ENCODE measurements at regions not wholly inside any gene's neighbourhood (a gene's known extent, or its start where the extent isn't known, plus 50 kb on each side); places are given as distances from the start of the nearest gene placed in this dataset.

GRCh38 chr7:25965405-25966123 is 186.4 kb upstream of the NFE2L3 start:
- DNase-seq (ENCODE audit: low read depth) = no peak
- H3K4me3 ChIP-seq (ENCODE audit: low read length) = no peak overlapping the region
- no peak for TF ChIP-seq CTCF (conservative IDR thresholded peaks at IDR 0.05; ENCODE audit: low read length)

- no peak for DNase-seq (ENCODE audit: low read depth)
- H3K4me3 ChIP-seq (ENCODE audit: low read length) = no peak overlapping the region
- no peak for TF ChIP-seq CTCF (conservative IDR thresholded peaks at IDR 0.05; ENCODE audit: low read length)
Measured at GRCh38 chr7:25966469-25966868, 185.5 kb upstream of the NFE2L3 start.

- H3K4me3 ChIP-seq (ENCODE audit: low read length) = no peak overlapping the region
- TF ChIP-seq CTCF (conservative IDR thresholded peaks at IDR 0.05; ENCODE audit: low read length) = no peak
- DNase-seq (ENCODE audit: low read depth) = no peak
Measured at GRCh38 chr7:25967278-25968204, 184.5 kb upstream of the NFE2L3 start.

- no peak for TF ChIP-seq CTCF (conservative IDR thresholded peaks at IDR 0.05; ENCODE audit: low read length)
- DNase-seq (ENCODE audit: low read depth) = no peak
- no peak overlapping the region for H3K4me3 ChIP-seq (ENCODE audit: low read length)
Measured at GRCh38 chr7:25968205-25968993, 183.6 kb upstream of the NFE2L3 start.

GRCh38 chr7:25970356-25970755 is 181.6 kb upstream of the NFE2L3 start:
- DNase-seq (ENCODE audit: low read depth) = no peak
- no peak for TF ChIP-seq CTCF (conservative IDR thresholded peaks at IDR 0.05; ENCODE audit: low read length)
- no peak overlapping the region for H3K4me3 ChIP-seq (ENCODE audit: low read length)

GRCh38 chr7:25970911-25971310 is 181.1 kb upstream of the NFE2L3 start:
- no peak for DNase-seq (ENCODE audit: low read depth)
- no peak overlapping the region for H3K4me3 ChIP-seq (ENCODE audit: low read length)
- no peak for TF ChIP-seq CTCF (conservative IDR thresholded peaks at IDR 0.05; ENCODE audit: low read length)
